Loucy (cell line): ENCODE measurements at regions not wholly inside any gene's neighbourhood (a gene's known extent, or its start where the extent isn't known, plus 50 kb on each side); places are given as distances from the start of the nearest gene placed in this dataset.

Experiments used
- CTCF ChIP-seq: fragments of 200-600 bp; sonication (generic); conservative IDR thresholded peaks from 2 replicates; pipeline ENCODE4 v1.5.1; 2014; ENCODE audit warnings: mild to moderate bottlenecking, antibody characterized with exemption, low read length
- EZH2phosphoT487 ChIP-seq: fragments of 200-600 bp; IDR thresholded peaks from 2 replicates; pipeline ENCODE4 v1.6.1; 2018; ENCODE audit warnings: antibody characterized with exemption, mild to moderate bottlenecking, moderate library complexity, borderline replicate concordance

- TF ChIP-seq CTCF: no peak
- TF ChIP-seq EZH2phosphoT487: no peak
Observed at GRCh38 chr6:19059102-19059501, 672.0 kb downstream of the RNF144B start.
